Activated CD8-positive, alpha-beta memory T cell treated with anti-CD3 and anti-CD28 coated beads, Interleukin-2, amount 50 U/mL, for 4 hours (primary cell): ENCODE measurements at regions not wholly inside any gene's neighbourhood (a gene's known extent, or its start where the extent isn't known, plus 50 kb on each side); places are given as distances from the start of the nearest gene placed in this dataset.
"Not testable (repeated sequence)": the region's sequence is repeated elsewhere in the genome, so short reads cannot be mapped to it uniquely, and the experiment has no call there.

Experiments
- DNase-seq: peaks from one replicate; pipeline ENCODE4 v3.0.0-alpha.2; 2020

- no peak for DNase-seq
These were observed 98.1 kb downstream of the CCDC71L start for GRCh38 chr7:106562711-106563366.

GRCh38 chr7:106561666-106562411 lies 99.1 kb downstream of the CCDC71L start:
- DNase-seq = no peak

- DNase-seq = no peak
These were observed 99.8 kb downstream of the CCDC71L start for GRCh38 chr7:106561151-106561550.

GRCh38 chr7:106560482-106560881 lies 100.5 kb downstream of the CCDC71L start:
- no peak for DNase-seq

- DNase-seq = not testable (repeated sequence)
These were observed 104.7 kb downstream of the CCDC71L start for GRCh38 chr7:106556244-106556643.

GRCh38 chr7:106554623-106555022 lies 106.3 kb downstream of the CCDC71L start:
- DNase-seq = not testable (repeated sequence)

GRCh38 chr7:106553446-106553836 lies 107.5 kb downstream of the CCDC71L start:
- DNase-seq = no peak

GRCh38 chr7:106552645-106553445 lies 108.1 kb downstream of the CCDC71L start:
- DNase-seq = no peak

- no peak for DNase-seq
These were observed 109.0 kb downstream of the CCDC71L start for GRCh38 chr7:106551936-106552335.

- no peak for DNase-seq
These were observed 112.5 kb downstream of the CCDC71L start for GRCh38 chr7:106548491-106548890.

GRCh38 chr7:106545275-106545674 lies 115.7 kb downstream of the CCDC71L start:
- DNase-seq = no peak

GRCh38 chr7:106543221-106543757 lies 117.7 kb downstream of the CCDC71L start:
- DNase-seq = no peak

- DNase-seq = peak; percentile 23
These were observed 118.3 kb downstream of the CCDC71L start for GRCh38 chr7:106542550-106543220.

GRCh38 chr7:106538638-106539037 lies 122.3 kb downstream of the CCDC71L start:
- no peak for DNase-seq

- DNase-seq = no peak
These were observed 123.8 kb downstream of the CCDC71L start for GRCh38 chr7:106537119-106537518.

GRCh38 chr7:106536079-106536478 lies 124.9 kb downstream of the CCDC71L start:
- no peak for DNase-seq

- no peak for DNase-seq
These were observed 125.6 kb downstream of the CCDC71L start for GRCh38 chr7:106535234-106535932.

- DNase-seq = no peak
These were observed 126.6 kb downstream of the CCDC71L start for GRCh38 chr7:106534271-106534846.

- not testable (repeated sequence) for DNase-seq
These were observed 130.8 kb downstream of the CCDC71L start for GRCh38 chr7:106530183-106530582.

GRCh38 chr7:106526617-106527016 lies 134.3 kb downstream of the CCDC71L start:
- DNase-seq = not testable (repeated sequence)

GRCh38 chr7:106524690-106525059 lies 136.3 kb downstream of the CCDC71L start:
- no peak for DNase-seq

- DNase-seq = no peak
These were observed 137.5 kb downstream of the CCDC71L start for GRCh38 chr7:106523482-106523881.
